WERI-Rb-1 (cell line): ENCODE measurements at regions not wholly inside any gene's neighbourhood (a gene's known extent, or its start where the extent isn't known, plus 50 kb on each side); places are given as distances from the start of the nearest gene placed in this dataset.

Experiments used
- DNase-seq: peaks from one replicate; pipeline ENCODE4 v3.0.0-alpha.2; 2020
- H3K27ac ChIP-seq: fragments of 250-450 bp; sonication (Bioruptor Pico); 2 replicates; pipeline ENCODE4 v1.5.1; 2020; ENCODE audit warnings: mild to moderate bottlenecking, moderate library complexity
- H3K27me3 ChIP-seq: fragments of 250-450 bp; sonication (Bioruptor Pico); 2 replicates; pipeline ENCODE4 v1.5.1; 2021; ENCODE audit warnings: mild to moderate bottlenecking, low read depth, moderate library complexity; ENCODE audit not compliant: insufficient read depth, severe bottlenecking
- H3K36me3 ChIP-seq: fragments of 250-450 bp; sonication (Bioruptor Pico); 2 replicates; pipeline ENCODE4 v1.5.1; 2020; ENCODE audit warnings: mild to moderate bottlenecking, moderate library complexity
- H3K4me3 ChIP-seq: 2 replicates; pipeline ENCODE4 v1.5.1; 2011; ENCODE audit warnings: low read depth, mild to moderate bottlenecking, control low read depth, low read length
- H3K9me3 ChIP-seq: fragments of 250-450 bp; sonication (Bioruptor Pico); 2 replicates; pipeline ENCODE4 v1.5.1; 2021; ENCODE audit warnings: mild to moderate bottlenecking, moderate library complexity; ENCODE audit not compliant: severe bottlenecking
- TF ChIP-seq, protein P1 (sequence below): IDR thresholded peaks from 2 replicates; pipeline ENCODE4 v1.5.1; 2011; ENCODE audit warnings: low read depth, mild to moderate bottlenecking, control low read depth, inconsistent platforms, low read length

- no peak for DNase-seq
Observed at GRCh38 chr5:166293892-166294291, 1997.6 kb upstream of the WWC1 start.

GRCh38 chr5:166302166-166302565, 1989.3 kb upstream of the WWC1 start:
- TF ChIP-seq, protein P1, sequence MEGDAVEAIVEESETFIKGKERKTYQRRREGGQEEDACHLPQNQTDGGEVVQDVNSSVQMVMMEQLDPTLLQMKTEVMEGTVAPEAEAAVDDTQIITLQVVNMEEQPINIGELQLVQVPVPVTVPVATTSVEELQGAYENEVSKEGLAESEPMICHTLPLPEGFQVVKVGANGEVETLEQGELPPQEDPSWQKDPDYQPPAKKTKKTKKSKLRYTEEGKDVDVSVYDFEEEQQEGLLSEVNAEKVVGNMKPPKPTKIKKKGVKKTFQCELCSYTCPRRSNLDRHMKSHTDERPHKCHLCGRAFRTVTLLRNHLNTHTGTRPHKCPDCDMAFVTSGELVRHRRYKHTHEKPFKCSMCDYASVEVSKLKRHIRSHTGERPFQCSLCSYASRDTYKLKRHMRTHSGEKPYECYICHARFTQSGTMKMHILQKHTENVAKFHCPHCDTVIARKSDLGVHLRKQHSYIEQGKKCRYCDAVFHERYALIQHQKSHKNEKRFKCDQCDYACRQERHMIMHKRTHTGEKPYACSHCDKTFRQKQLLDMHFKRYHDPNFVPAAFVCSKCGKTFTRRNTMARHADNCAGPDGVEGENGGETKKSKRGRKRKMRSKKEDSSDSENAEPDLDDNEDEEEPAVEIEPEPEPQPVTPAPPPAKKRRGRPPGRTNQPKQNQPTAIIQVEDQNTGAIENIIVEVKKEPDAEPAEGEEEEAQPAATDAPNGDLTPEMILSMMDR, result no peak
- Histone ChIP-seq H3K4me3 (no peak overlapping the region), H3K27ac (no peak overlapping the region), H3K36me3 (no peaks in the 10 kb centered on the region), H3K9me3 (no peaks in the 10 kb centered on the region), H3K27me3 (no peaks in the 10 kb centered on the region)
- DNase-seq, result no peak

More at GRCh38 chr5:166293892-166294291, 1997.6 kb upstream of the WWC1 start:
- Histone ChIP-seq H3K9me3 (no peaks in the 10 kb centered on the region), H3K27ac (no peak overlapping the region), H3K27me3 (no peaks in the 10 kb centered on the region), H3K4me3 (no peak overlapping the region), H3K36me3 (no peaks in the 10 kb centered on the region)
- TF ChIP-seq, protein P1, result no peak

DNA sequence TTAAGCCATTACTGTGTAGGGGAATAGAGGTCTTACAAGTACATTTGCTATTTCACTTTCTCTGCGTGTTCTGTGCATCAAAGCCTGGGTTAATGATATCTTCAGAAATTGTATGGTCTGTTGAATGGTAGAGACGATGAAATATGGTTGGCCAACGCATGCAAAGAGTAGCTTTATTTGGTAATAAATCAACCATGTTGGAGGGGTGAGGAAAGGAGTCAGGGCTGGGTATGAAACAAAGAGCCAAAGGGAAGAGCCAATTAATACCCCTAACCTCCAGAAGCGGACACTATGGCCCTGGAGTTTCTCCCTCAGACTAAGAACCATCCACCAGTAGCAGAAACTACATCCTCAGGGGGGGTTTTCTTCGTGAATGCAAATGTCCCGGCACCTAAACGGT, 1974.0 kb upstream of the WWC1 start:
- H3K27ac ChIP-seq, result no peak overlapping the region
- H3K27me3 ChIP-seq, result no peaks in the 10 kb centered on the region
- H3K36me3 ChIP-seq, result no peaks in the 10 kb centered on the region
- no peaks in the 10 kb centered on the region for H3K9me3 ChIP-seq
- H3K4me3 ChIP-seq, result no peak overlapping the region
- TF ChIP-seq, protein P1, result no peak
- DNase-seq, result no peak

GRCh38 chr5:166320920-166321480, 1970.4 kb upstream of the WWC1 start:
- Histone ChIP-seq H3K27me3 (no peaks in the 10 kb centered on the region), H3K4me3 (no peak overlapping the region), H3K27ac (no peak overlapping the region), H3K36me3 (no peaks in the 10 kb centered on the region), H3K9me3 (no peaks in the 10 kb centered on the region)
- DNase-seq, result no peak
- TF ChIP-seq, protein P1, result no peak

DNA sequence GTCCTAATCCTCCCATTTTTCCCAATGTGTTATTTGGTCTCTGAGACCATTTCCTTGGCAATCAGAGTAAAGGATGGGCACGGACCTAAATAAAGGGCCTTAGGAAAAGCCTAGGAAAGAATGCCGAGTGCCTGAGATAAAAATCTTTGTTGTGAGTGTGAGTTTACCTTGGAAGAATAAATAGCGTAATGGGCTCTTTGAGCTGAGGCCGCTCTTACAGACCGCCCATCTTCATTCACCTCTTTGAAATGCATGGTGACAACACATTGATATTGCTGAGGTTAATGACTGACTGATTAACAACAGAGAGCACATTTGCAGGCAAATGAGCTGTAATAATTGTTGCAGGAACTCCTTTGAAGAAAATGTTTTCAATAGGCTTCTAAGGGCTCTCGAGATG, 1967.1 kb upstream of the WWC1 start:
- no peak for DNase-seq
- no peak overlapping the region for H3K27ac ChIP-seq
- no peaks in the 10 kb centered on the region for H3K36me3 ChIP-seq
- no peaks in the 10 kb centered on the region for H3K9me3 ChIP-seq
- TF ChIP-seq, protein P1, result no peak
- H3K4me3 ChIP-seq, result no peak overlapping the region
- no peaks in the 10 kb centered on the region for H3K27me3 ChIP-seq

GRCh38 chr5:166329149-166329800, 1962.2 kb upstream of the WWC1 start:
- no peaks in the 10 kb centered on the region for H3K9me3 ChIP-seq
- TF ChIP-seq, protein P1, result no peak
- H3K36me3 ChIP-seq, result no peaks in the 10 kb centered on the region
- no peak for DNase-seq
- H3K27me3 ChIP-seq, result no peaks in the 10 kb centered on the region
- no peak overlapping the region for H3K27ac ChIP-seq
- no peak overlapping the region for H3K4me3 ChIP-seq
